NCI-H128 (cell line): ENCODE measurements at regions not wholly inside any gene's neighbourhood (a gene's known extent, or its start where the extent isn't known, plus 50 kb on each side); places are given as distances from the start of the nearest gene placed in this dataset.

Experiments used
- DNase-seq: peaks from one replicate; lab custom pipeline; 2025; ENCODE audit not compliant: unreplicated experiment; lab: John Stamatoyannopoulos, UW

GRCh38 chr20:22374678-22375590, 209.4 kb downstream of the FOXA2 start:
- no peak for DNase-seq

GRCh38 chr20:22374066-22374465, 210.3 kb downstream of the FOXA2 start:
- DNase-seq, result no peak

GRCh38 chr20:22373164-22373895, 211.0 kb downstream of the FOXA2 start:
- DNase-seq, result no peak

DNA sequence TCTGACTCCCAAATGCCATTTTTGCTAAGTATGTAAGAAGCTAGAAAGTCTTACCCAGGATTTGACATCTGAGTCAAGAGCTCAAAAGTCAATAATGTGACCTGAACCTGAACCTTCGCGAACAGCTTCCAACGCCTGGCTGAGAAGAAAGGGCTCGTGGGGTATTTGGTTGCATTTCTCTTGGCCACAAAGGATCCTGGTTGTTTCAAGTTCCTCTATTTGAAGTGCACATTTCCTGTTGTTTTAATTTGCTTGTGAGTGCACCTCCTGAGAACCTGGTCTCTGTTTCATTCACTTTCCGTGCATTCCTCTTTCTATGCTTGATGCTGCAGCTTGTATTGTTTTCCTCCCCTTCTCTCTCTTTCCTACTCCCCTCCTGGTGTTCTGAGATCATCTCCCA, 212.5 kb downstream of the FOXA2 start:
- no peak for DNase-seq

GRCh38 chr20:22370137-22370536, 214.2 kb downstream of the FOXA2 start:
- DNase-seq, result no peak

DNA sequence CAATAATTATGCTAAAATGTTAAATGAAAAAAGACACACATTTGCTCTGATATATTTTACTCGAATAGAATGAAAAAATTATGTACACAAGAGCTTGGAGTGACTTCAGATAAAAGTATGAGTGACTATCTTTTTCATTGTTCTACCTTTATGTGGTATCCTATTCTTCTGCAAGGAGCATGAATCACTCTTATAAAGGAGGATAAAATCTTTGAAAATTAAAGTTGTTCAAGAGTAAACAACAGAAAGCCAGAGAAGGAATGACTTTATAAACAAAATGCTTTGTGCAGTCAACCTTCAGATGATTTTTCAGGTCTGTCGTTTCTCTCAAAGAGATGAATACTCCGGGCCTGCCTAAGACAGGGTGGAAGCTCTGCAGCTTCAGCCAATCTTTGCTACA, 215.3 kb downstream of the FOXA2 start:
- no peak for DNase-seq

DNA sequence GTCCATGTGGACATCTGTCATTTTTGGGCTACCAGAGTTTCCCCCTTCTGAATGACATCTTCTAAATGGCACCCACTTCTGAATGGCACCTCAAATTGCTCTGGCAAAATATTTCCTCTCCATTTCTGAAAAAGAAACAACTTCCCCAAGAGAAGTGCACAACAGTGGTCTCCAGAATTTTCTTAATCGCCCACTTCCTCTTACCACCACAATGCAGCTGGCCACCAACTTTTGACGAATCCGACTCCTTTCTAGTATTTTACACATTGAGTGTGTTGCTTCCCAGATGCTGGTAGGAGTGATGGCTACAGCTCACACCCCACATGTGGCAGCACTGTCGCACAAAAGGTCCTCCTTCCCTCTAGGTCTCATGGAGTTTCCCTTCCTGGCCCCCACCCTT, 216.1 kb downstream of the FOXA2 start:
- no peak for DNase-seq

- DNase-seq, result no peak
Observed at GRCh38 chr20:22366631-22367030, 217.7 kb downstream of the FOXA2 start.

GRCh38 chr20:22354647-22355046, 229.7 kb downstream of the FOXA2 start:
- DNase-seq, result no peak

DNA sequence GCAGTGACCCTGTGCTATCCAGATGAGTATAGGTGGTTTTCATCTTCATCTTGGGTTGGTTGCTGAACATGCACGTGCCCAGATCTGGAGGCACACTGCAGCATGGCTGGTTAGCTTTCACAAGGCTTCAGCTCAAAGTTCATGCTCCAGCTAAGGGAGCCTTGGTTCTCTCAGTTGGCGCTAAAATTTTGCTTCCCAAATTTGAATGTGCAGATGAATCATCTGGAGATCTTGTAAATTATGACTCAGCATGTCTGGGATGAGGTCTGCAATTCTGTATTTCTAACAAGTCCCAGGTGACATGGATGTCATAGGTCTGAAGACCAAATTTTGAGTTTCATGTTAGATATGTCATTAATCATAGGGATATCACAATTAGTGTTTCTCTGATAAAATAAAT, 230.8 kb downstream of the FOXA2 start:
- DNase-seq, result no peak

- DNase-seq, result no peak
Observed at GRCh38 chr20:22352019-22352418, 232.4 kb downstream of the FOXA2 start.

GRCh38 chr20:22350624-22351023, 233.7 kb downstream of the FOXA2 start:
- no peak for DNase-seq

GRCh38 chr20:22348010-22348409, 236.4 kb downstream of the FOXA2 start:
- DNase-seq, result no peak

DNA sequence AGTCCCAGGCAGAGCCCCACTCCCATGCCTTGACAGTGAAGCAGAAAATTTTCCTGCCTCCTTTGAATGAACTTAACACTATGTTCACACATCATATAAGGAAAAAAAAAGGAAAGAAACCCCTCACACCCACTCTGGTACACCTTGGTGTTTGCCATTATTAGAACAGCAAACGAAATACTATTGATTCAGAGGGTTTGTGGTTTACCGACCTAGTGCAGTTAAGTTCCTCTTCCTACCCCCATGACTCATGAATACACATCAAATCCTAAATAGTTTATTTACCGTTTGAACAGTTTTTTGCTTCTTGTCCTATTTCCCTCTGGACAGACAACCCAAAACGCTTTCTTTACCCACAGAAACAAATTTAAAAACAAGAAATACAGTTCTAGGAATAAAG, 237.7 kb downstream of the FOXA2 start:
- no peak for DNase-seq

DNA sequence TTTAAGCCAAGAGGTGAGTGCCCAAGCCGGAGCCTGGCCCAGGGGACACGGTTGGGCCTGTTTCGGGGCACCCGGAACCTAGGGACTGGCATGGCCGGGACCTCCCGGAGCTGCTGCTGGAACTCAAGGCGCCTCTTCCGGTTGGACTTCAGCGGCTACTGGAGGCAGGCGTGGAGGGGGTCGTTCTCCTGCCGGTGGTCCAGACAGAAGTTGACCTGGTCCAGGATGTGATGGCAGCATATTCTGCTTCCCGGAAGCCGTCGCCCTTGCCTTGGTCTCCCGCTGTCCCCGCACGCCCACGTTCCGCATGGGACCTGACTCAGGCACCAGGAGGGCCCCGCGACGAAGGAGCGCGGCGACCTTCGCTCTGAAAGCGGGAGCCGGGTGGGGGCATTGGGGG, 240.8 kb downstream of the FOXA2 start:
- DNase-seq, result no peak

DNA sequence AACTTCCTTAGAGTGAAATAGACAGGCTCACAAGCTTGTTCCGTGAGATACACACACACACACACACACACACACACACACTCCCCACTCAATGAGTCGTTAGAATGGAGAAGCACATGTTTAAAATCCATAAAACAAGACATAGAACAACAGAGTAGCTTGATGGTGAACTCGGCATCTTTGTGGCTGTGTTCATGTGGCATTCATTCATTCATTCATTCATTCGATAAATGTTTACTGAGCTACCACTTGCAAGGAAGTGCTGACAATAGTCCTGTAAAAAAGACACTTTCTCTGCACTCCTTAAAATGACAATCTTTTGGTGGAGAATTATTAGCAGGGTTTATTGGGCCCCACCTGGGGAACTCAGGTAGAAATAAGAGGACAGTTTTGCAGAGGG, 242.0 kb downstream of the FOXA2 start:
- no peak for DNase-seq

- no peak for DNase-seq
Observed at GRCh38 chr20:22341508-22341907, 242.9 kb downstream of the FOXA2 start.

GRCh38 chr20:22339946-22340345, 244.4 kb downstream of the FOXA2 start:
- no peak for DNase-seq

DNA sequence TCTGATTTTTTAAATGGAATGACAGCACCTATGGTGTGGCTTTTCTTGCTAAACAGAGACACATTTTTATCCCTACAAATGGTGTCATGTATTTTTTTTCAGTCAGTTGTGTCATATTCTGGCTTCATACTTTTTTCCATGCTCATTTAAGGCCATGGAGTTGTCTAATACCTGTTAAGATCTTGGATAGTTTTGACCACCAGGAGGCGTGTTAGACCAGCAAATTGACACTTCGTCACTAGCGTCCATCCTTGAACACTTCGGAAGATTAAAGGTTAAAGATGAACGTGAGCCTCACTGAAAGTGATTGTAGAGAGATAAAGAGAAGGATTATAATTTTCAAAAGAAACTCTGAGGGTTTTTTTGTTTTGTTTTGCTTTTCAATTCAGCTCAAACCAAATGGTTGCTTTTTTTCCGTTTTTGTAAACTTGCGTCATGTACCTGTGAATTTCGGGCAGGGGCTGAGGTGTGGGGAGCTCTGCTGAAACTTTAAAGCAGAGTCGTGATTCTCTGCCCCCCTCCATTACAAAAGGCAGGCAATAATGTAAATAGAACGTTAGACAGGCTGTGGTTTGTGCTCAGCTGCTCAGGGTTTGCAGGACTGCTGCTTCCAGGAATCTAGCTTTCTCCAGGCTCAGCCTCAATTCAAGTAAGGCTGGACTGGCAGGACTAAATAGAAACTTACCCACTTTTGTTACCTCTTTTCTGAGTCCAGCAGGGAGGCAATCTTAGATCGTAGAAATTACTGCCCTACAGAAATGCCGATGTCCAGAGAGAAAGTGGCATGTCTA, 245.1 kb downstream of the FOXA2 start:
- peak; percentile 65 for DNase-seq

- no peak for DNase-seq
Observed at GRCh38 chr20:22338140-22338708, 246.1 kb downstream of the FOXA2 start.

DNA sequence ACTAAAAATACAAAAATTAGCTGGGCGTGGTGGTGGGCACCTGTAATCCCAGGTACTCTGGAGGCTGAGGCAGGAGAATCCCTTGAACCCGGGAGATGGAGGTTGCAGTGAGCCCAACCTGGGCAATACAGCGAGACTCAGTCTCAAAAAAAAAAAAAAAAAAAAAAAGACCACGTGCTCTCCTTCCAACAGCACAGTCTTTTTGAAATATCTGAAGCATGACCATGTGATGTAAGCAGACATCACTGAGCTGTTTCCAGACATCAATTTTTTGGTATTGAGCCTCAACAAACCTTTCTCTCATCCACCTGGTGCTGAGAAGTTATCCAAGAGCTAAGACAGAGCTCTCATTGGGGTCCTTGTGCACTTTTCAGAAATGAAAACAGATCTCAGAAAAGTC, 249.2 kb downstream of the FOXA2 start:
- no peak for DNase-seq
